HK-2 (cell line): ENCODE measurements at regions not wholly inside any gene's neighbourhood (a gene's known extent, or its start where the extent isn't known, plus 50 kb on each side); places are given as distances from the start of the nearest gene placed in this dataset.

Experiments
- DNase-seq: peaks from one replicate; pipeline ENCODE4 v3.0.0-alpha.2; 2018; ENCODE audit not compliant: unreplicated experiment

DNA sequence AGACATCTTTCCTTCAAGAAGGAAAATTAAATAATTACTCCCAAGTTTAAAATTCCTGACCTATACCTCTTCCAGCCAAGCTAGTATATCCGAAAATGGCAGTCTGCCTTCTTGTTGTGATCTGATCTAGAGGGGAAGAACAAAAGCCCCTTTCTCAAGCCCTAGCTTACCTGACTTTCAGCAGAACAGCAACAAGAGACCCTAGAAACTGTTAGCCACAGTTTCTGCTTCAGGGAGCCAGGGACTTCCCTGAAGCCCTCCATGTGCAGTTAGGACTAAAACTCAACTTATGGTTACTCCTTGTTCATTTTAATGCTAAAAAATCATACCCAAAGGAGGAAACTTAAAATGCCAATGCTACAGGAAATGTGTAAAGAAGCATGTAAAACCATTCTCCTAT is 366.7 kb upstream of the CTNND2 start:
- no peak for DNase-seq

GRCh38 chr5:12269164-12269563 is 364.9 kb upstream of the CTNND2 start:
- no peak for DNase-seq

- no peak for DNase-seq
Observed at GRCh38 chr5:12258549-12258948, 354.3 kb upstream of the CTNND2 start.

- no peak for DNase-seq
Observed at GRCh38 chr5:12250454-12250853, 346.2 kb upstream of the CTNND2 start.

GRCh38 chr5:12248831-12249230 is 344.6 kb upstream of the CTNND2 start:
- no peak for DNase-seq

GRCh38 chr5:12246036-12246435 is 341.8 kb upstream of the CTNND2 start:
- no peak for DNase-seq

- no peak for DNase-seq
Observed at GRCh38 chr5:12245429-12245828, 341.2 kb upstream of the CTNND2 start.

- no peak for DNase-seq
Observed at GRCh38 chr5:12242950-12243888, 339.0 kb upstream of the CTNND2 start.

- no peak for DNase-seq
Observed at GRCh38 chr5:12237837-12238575, 333.8 kb upstream of the CTNND2 start.

GRCh38 chr5:12230659-12231058 is 326.4 kb upstream of the CTNND2 start:
- no peak for DNase-seq

GRCh38 chr5:12217039-12217438 is 312.8 kb upstream of the CTNND2 start:
- no peak for DNase-seq

- no peak for DNase-seq
Observed at GRCh38 chr5:12214267-12215015, 310.2 kb upstream of the CTNND2 start.

DNA sequence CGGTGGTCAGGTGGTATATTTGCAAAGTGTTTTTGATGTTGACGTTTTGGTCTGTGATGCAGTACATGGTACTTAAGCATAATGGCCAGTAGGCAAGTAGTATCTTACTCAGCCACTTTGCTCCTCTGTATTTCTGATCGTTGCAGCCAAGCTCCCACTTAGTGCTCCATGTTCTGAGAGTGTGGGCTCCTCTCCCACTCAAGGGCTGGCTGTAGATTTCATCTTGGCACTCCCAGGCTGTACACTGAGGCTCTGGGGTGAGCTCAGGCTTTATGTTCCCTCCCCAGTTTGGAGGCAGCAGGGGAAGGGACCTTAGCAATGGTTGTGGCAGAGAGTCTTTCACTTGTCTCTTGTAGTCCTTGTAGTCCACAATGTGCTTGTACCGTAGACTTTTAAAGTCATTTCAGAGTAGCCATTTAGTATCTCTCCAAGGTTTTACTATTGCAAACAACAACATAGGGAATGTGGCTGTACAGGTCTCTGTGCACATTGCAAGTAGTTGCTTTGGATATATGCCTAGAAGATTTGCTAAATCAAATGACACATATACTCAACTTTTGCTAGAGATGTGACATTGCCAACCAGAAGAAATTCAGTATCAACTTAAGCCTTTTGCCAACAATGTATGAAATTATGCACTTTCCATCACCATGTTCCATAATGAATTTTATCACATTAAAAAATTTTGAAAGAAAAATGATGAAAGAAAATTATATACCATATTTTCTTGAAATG is 304.3 kb upstream of the CTNND2 start:
- DNase-seq: no peak

GRCh38 chr5:12204761-12205160 is 300.5 kb upstream of the CTNND2 start:
- no peak for DNase-seq

DNA sequence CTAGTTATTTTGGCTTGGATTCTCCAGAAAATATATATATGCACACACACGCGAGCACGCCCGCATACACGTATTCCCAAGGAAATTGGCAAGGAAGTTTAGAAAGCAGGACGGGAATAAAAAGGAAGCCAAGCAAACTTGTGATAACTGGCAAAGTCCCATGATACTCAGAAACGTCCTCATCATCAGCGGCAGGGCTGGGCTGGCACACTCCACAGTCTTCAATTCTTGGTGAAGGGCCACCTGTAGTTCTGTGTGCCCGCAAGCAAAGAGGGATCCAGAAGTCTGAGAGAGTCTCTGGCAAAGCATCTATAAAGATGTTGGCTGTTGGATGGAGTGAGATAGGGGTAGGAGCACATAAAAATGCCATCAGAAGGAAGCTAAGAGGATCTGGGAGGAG is 289.3 kb upstream of the CTNND2 start:
- no peak for DNase-seq

GRCh38 chr5:12183003-12183402 is 278.8 kb upstream of the CTNND2 start:
- no peak for DNase-seq

DNA sequence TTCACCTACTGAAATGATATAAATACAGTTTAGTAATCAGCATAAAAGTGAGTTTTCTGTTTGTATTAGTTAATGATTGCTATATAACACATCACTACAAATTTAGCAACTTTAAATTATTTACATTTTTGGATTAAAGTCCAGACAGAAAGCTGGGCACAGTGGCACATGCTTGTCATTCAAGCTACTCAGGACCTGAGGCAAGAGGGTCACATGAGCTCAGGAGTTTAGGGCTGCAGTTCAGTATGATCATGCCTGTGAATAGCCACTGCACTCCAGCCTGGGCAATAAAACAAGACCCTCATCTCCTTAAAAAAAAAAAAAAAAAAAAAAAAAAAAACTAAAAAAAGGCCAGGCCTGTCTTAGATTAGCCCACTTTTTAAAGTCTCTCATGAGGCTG is 273.6 kb upstream of the CTNND2 start:
- no peak for DNase-seq

DNA sequence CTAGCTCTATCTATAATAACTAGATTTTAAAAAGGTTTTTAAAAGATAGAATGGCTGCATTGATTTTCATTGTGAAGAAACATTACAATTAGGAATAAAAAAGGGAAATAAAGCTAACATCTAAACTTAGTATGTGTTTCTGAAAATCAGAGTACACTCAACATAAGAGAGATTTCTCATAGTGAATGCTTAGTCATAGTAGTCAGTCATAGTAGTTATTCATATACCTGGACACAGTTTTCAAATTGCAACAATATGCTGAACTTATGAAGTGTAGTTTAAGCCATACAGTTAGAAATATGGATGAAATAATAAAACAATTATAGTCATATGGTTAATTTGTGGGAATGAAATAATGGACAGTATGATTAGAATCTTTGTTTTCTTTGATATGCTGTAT is 273.0 kb upstream of the CTNND2 start:
- DNase-seq: no peak

GRCh38 chr5:12175914-12176585 is 271.8 kb upstream of the CTNND2 start:
- no peak for DNase-seq

GRCh38 chr5:12174734-12175133 is 270.5 kb upstream of the CTNND2 start:
- no peak for DNase-seq

- no peak for DNase-seq
Observed at GRCh38 chr5:12169536-12169935, 265.3 kb upstream of the CTNND2 start.
